MG63 (cell line): ENCODE measurements at regions not wholly inside any gene's neighbourhood (a gene's known extent, or its start where the extent isn't known, plus 50 kb on each side); places are given as distances from the start of the nearest gene placed in this dataset.
"Not testable (repeated sequence)": the region's sequence is repeated elsewhere in the genome, so short reads cannot be mapped to it uniquely, and the experiment has no call there.

Experiments used
- DNase-seq: peaks from one replicate; pipeline ENCODE4 v3.0.0-alpha.2; 2020
- H3K27me3 ChIP-seq: fragments of 250-450 bp; sonication (Bioruptor Pico); 2 replicates; pipeline ENCODE4 v1.5.1; 2020; ENCODE audit warnings: mild to moderate bottlenecking, moderate library complexity
- H3K36me3 ChIP-seq: fragments of 250-450 bp; sonication (Bioruptor Pico); 2 replicates; pipeline ENCODE4 v1.5.1; 2020; ENCODE audit warnings: mild to moderate bottlenecking, moderate library complexity
- H3K4me3 ChIP-seq: fragments of 250-450 bp; sonication (Bioruptor Pico); 2 replicates; pipeline ENCODE4 v1.5.1; 2020; ENCODE audit warnings: mild to moderate bottlenecking, moderate library complexity
- H3K9me3 ChIP-seq: fragments of 250-450 bp; sonication (Bioruptor Pico); 2 replicates; pipeline ENCODE4 v1.5.1; 2020; ENCODE audit warnings: mild to moderate bottlenecking, moderate library complexity

DNA sequence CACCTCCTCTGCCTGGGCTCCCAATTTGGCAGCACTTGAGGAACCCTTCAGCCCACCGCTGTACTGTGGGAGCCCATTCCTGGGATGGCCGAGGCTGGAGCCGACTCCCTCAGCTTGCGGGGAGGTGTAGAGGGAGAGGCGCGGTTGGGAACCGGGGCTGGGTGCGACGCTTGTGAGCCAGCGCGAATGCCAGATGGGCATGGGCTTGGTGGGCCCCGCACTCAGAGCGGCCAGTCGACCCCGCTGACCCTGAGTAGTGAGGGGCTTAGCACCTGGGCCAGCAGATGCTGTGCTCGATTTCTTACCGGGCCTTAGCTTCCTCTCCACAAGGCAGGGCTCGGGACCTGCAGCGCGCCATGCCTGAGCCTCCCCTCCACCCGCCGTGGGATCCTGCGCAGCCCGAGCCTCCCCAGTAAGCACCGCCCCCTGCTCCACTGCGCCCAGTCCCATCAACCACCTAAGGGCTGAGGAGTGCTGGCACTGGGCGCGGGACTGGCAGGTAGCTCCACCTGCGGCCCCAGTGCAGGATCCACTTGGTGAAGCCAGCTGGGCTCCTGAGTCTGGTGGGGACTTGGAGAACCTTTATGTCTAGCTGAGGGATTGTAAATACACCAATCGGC is 58.3 kb upstream of the DEFB108B start:
- Histone ChIP-seq H3K4me3 (no peak overlapping the region), H3K9me3 (no peaks in the 10 kb centered on the region), H3K36me3 (no peaks in the 10 kb centered on the region), H3K27me3 (no peaks in the 10 kb centered on the region)
- DNase-seq, result no peak

DNA sequence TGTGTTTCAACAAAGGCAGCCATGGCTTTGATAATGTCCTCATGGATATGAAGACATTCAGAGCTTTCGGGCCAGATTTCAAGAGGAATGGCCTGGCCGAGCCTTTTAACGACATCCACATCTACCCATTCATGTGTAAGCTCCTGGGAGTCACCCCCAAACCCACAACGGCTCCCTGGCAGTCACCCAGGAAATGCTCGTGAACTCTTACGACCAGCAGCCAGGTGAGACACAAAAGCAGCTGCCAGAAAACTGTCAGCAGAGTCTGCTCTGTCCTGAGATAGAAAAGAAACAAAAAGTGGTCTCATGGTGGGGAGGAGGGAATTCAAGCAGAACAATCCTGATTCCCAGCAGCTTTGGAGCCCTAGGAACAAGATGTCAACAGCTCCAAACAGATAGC is 52.9 kb upstream of the DEFB108B start:
- not testable (repeated sequence) for H3K36me3 ChIP-seq, DNase-seq

DNA sequence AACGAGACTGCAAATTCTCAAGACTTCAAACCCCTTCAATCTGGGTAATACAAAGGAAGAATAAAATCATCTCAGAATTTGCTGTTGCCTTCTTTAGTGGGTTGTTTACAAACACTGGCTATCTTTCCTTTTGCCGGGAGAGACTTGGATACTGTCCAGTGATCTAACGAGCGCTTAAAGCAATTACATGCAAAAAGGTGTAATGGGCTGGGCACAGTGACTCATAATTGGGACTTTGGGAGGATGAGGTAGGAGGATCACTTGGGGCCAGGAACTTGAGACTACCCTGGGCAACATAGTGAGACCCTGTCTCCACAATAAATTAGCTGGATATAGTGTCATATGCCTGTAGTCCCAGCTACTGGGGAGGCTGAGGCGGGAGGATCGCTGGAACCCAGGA is 52.2 kb upstream of the DEFB108B start:
- not testable (repeated sequence) for H3K36me3 ChIP-seq, H3K4me3 ChIP-seq, H3K27me3 ChIP-seq, DNase-seq, H3K9me3 ChIP-seq

More for the DNA sequence above, 52.9 kb upstream of the DEFB108B start:
- not testable (repeated sequence) for H3K27me3 ChIP-seq, H3K9me3 ChIP-seq, H3K4me3 ChIP-seq

DNA sequence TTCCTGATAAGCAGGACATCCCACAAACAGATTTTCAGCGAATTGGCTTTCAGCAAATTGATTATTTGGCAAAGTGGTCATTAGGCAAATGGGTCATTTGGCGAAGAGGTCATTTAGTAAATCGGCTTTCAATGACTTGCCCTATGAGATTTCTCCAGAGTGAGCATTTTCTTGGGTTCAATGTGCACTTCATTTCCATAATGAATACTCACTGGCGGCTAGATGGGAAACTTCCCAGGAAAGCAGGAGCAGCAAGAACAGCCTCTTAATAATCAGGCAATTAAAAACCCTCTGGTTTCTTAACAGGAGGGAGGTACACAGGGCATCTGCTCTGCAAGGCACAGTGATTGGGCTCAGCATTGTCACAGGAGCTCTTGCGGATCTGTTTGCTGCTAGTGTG is 51.5 kb upstream of the DEFB108B start:
- H3K4me3 ChIP-seq, H3K27me3 ChIP-seq, H3K36me3 ChIP-seq, DNase-seq, H3K9me3 ChIP-seq: not testable (repeated sequence)

DNA sequence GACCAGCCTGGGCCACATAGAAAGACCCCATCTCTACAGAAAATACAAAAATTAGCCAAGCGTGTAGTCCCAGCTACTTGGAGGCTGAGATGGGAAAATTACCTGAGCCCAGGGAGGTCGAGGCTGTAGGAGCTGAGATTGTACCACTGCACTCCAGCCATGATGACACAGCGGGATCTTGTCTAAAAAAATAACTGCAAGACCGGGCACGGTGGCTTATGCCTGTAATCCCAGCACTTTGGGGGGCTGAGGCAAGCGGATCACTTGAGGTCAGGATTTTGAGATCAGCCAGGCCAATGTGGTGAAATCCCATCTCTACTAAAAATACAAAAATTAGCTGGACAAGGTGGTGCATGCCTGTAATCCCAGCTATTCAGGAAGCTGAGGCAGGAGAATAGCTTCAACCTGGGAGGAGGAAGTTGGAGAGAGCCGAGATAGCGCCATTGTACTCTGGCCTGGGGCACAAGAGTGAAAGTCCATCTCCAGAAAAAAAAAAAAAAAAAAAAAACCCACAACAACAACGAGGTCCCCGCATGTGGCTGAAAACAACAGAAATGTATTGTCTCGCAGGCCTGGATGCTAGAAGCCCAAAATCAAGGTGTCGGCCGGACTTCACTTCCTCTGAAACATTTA is 50.7 kb upstream of the DEFB108B start:
- not testable (repeated sequence) for DNase-seq, H3K4me3 ChIP-seq, H3K27me3 ChIP-seq, H3K36me3 ChIP-seq, H3K9me3 ChIP-seq

DNA sequence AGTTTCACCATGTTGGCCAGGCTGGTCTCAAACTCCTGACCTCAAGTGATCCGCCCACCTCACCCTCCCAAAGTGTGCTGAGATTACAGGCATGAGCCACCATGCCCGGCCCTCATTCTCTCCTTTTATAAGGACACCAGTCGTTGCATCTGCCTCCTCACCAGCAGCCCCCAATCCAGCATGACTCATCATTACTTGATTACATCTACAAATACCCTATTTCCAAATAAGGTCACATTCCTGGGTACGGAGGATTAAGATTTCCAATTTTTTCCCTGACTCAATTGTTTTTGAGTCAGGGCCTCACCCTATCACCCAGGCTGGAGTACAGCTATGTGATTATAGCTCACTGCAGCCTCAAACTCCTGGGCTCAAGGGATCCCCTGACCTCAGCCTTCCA is 49.8 kb upstream of the DEFB108B start:
- peak; percentile 43 for DNase-seq
- not testable (repeated sequence) for H3K9me3 ChIP-seq, H3K4me3 ChIP-seq, H3K27me3 ChIP-seq, H3K36me3 ChIP-seq
